Suprapubic skin (tissue), 4 donors: ENCODE measurements at regions not wholly inside any gene's neighbourhood (a gene's known extent, or its start where the extent isn't known, plus 50 kb on each side); places are given as distances from the start of the nearest gene placed in this dataset.

Experiments used
- DNase-seq, 2 donors: peaks; one replicate each; pipeline ENCODE4 v3.0.0-alpha.2; 2019; ENCODE audit warnings: low spot score in 2 of 2
- H3K27ac ChIP-seq: fragments of 200-600 bp; sonication (generic); one replicate; pipeline ENCODE4 v1.5.1; 2019
- H3K27me3 ChIP-seq: fragments of 200-600 bp; sonication (generic); one replicate; pipeline ENCODE4 v1.5.1; 2019
- H3K36me3 ChIP-seq: fragments of 200-600 bp; sonication (generic); one replicate; pipeline ENCODE4 v1.5.1; 2019
- H3K4me1 ChIP-seq: fragments of 200-600 bp; sonication (generic); one replicate; pipeline ENCODE4 v1.5.1; 2019
- H3K4me3 ChIP-seq: fragments of 200-600 bp; sonication (generic); one replicate; pipeline ENCODE4 v1.5.1; 2019; ENCODE audit warnings: mild to moderate bottlenecking
- H3K9me3 ChIP-seq: fragments of 200-600 bp; sonication (generic); one replicate; pipeline ENCODE4 v1.5.1; 2019
- CTCF ChIP-seq, 2 donors: fragments of 200-600 bp in 1 of 2; fragments of 450-650 bp in 1 of 2; sonication (generic) in 1 of 2; IDR thresholded peaks; one replicate each; pipeline ENCODE4 v1.5.1; 2016 to 2019; ENCODE audit warnings: antibody characterized with exemption in 2 of 2, mild to moderate bottlenecking in 1 of 2, moderate library complexity in 1 of 2
- EP300 ChIP-seq: sonication (generic); formaldehyde crosslinking; IDR thresholded peaks from one replicate; pipeline ENCODE4 v1.6.1; 2017; ENCODE audit warnings: antibody characterized with exemption
- POLR2A ChIP-seq, 2 donors: fragments of 450-650 bp; IDR thresholded peaks; one replicate each; pipeline ENCODE4 v1.6.1; 2017; ENCODE audit warnings: antibody characterized with exemption in 2 of 2, mild to moderate bottlenecking in 2 of 2, moderate library complexity in 2 of 2
- POLR2AphosphoS5 ChIP-seq, 3 donors: sonication (generic); formaldehyde crosslinking; IDR thresholded peaks; one replicate each; pipeline ENCODE4 v1.6.1; 2017; ENCODE audit warnings: antibody characterized with exemption in 3 of 3
- WGBS: methylation state at CpG from one replicate; pipeline ENCODE4 v1.1.5; 2018; 5-methylcytosine and 5-hydroxymethylcytosine counted together

GRCh38 chr18:51957001-51957400, 383.0 kb upstream of the DCC start:
- no peak overlapping the region for H3K27ac ChIP-seq
- H3K27me3 ChIP-seq, result no peaks in the 10 kb centered on the region
- no peaks in the 10 kb centered on the region for H3K4me1 ChIP-seq
- DNase-seq, result no peak
- no peak overlapping the region for H3K4me3 ChIP-seq
- H3K9me3 ChIP-seq, result no peaks in the 10 kb centered on the region
- no peaks in the 10 kb centered on the region for H3K36me3 ChIP-seq
- TF ChIP-seq POLR2A (IDR thresholded peaks at IDR 0.05) (no peak), POLR2AphosphoS5 (IDR thresholded peaks at IDR 0.05) (no peak), CTCF (IDR thresholded peaks at IDR 0.05) (no peak), EP300 (no peak)
- WGBS, result 86% methylated on average over 4 of the region's 4 CpGs

DNA sequence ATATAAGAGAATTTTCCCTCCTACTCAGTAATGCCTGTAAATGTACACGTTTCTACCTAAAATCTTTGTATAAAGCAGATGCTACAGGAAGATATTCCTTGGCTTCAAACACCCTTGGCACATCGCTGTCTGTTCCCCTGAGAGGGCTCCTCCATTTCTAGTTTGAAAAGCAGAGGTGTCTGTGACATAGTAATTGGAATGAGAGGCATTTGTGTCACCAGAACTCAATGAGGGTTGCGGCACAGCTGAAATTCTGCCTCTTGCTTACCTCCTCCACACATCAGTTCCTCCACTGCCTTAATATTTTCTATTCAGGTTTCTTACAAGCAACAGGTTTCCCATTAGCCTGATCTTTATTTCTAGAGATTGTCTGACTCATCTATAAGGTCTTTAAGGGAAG, 359.9 kb upstream of the DCC start:
- no peaks in the 10 kb centered on the region for H3K36me3 ChIP-seq
- no peaks in the 10 kb centered on the region for H3K4me1 ChIP-seq
- no peaks in the 10 kb centered on the region for H3K9me3 ChIP-seq
- H3K27ac ChIP-seq, result no peak overlapping the region
- TF ChIP-seq EP300 (no peak), CTCF (IDR thresholded peaks at IDR 0.05) (no peak), POLR2AphosphoS5 (IDR thresholded peaks at IDR 0.05) (no peak), POLR2A (IDR thresholded peaks at IDR 0.05) (no peak)
- no peaks in the 10 kb centered on the region for H3K27me3 ChIP-seq
- no peak for DNase-seq
- H3K4me3 ChIP-seq, result no peak overlapping the region
- WGBS, result 74% methylated on average over 3 of the region's 3 CpGs

DNA sequence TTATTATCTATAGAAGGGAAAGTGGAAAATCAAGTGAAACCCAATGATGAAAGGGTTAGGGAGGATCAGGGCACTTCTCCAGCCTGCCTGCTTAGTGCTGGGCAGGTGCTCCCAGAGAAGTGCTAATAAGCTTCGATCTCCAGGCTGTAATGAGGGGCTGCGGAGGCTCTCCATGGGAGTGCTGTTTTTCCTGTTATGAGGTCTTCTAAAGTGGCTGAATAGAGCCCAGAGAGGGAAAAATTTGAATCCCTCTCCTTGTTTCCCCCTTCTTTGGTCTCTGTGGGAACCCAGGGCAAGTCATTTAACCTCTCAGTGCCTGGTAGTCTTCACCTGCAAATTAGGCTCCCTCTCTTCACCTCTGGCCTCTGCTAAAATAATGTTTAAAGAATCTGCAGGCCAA, 351.7 kb upstream of the DCC start:
- 17% methylated on average over 2 of the region's 2 CpGs for WGBS
- no peak for TF ChIP-seq CTCF (IDR thresholded peaks at IDR 0.05)
- TF ChIP-seq EP300, result no peak
- no peak for TF ChIP-seq POLR2A (IDR thresholded peaks at IDR 0.05)
- no peak for TF ChIP-seq POLR2AphosphoS5 (IDR thresholded peaks at IDR 0.05)
- no peaks in the 10 kb centered on the region for H3K36me3 ChIP-seq
- no peaks in the 10 kb centered on the region for H3K9me3 ChIP-seq
- no peaks in the 10 kb centered on the region for H3K4me1 ChIP-seq
- no peak for DNase-seq
- no peak overlapping the region for H3K4me3 ChIP-seq
- H3K27ac ChIP-seq, result no peak overlapping the region
- H3K27me3 ChIP-seq, result no peaks in the 10 kb centered on the region

DNA sequence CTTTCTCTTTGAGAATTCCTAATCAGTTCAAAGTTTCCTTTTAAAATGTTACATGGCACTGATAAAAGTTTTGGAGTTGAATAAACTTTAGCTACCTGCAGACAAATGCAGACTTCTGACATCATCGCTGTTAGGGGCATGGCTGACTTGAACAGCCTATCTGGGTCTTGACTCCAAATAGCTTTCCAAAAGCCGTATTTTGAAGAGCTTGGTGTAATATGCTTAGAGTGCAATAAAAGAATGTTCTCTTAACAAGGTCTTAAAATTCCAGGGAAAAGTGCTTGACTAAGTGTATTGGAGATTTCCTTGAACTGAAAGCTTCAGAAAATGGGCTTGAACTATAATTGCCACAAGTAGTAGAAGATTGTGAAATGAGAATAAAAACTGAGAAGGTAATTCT, 342.9 kb upstream of the DCC start:
- H3K27me3 ChIP-seq, result no peaks in the 10 kb centered on the region
- TF ChIP-seq POLR2AphosphoS5 (IDR thresholded peaks at IDR 0.05) (no peak), EP300 (no peak), CTCF (IDR thresholded peaks at IDR 0.05) (no peak), POLR2A (IDR thresholded peaks at IDR 0.05) (no peak)
- H3K9me3 ChIP-seq, result no peaks in the 10 kb centered on the region
- H3K36me3 ChIP-seq, result no peaks in the 10 kb centered on the region
- H3K27ac ChIP-seq, result no peak overlapping the region
- no peak overlapping the region for H3K4me3 ChIP-seq
- 86% methylated on average over 2 of the region's 2 CpGs for WGBS
- H3K4me1 ChIP-seq, result no peaks in the 10 kb centered on the region
- DNase-seq, result no peak

GRCh38 chr18:51998066-51998465, 341.9 kb upstream of the DCC start:
- no peaks in the 10 kb centered on the region for H3K9me3 ChIP-seq
- H3K36me3 ChIP-seq, result no peaks in the 10 kb centered on the region
- H3K4me3 ChIP-seq, result no peak overlapping the region
- TF ChIP-seq EP300, result no peak
- TF ChIP-seq POLR2AphosphoS5 (IDR thresholded peaks at IDR 0.05), result no peak
- no peak for TF ChIP-seq POLR2A (IDR thresholded peaks at IDR 0.05)
- TF ChIP-seq CTCF (IDR thresholded peaks at IDR 0.05), result no peak
- 85% methylated on average over 3 of the region's 3 CpGs for WGBS
- no peak overlapping the region for H3K27ac ChIP-seq
- no peak for DNase-seq
- no peaks in the 10 kb centered on the region for H3K4me1 ChIP-seq
- no peaks in the 10 kb centered on the region for H3K27me3 ChIP-seq
